ENCODE measurements at regions not wholly inside any gene's neighbourhood (a gene's known extent, or its start where the extent isn't known, plus 50 kb on each side); places are given as distances from the start of the nearest gene placed in this dataset.

- POLR2A ChIA-PET: no interaction called here
- H3K4me3 Mint-ChIP-seq: no peak overlapping the region
- H3K27me3 Mint-ChIP-seq: no peaks in the 10 kb centered on the region
- H3K4me1 Mint-ChIP-seq: no peaks in the 10 kb centered on the region
- ATAC-seq (ENCODE audit: low read depth) (no peak), DNase-seq (peak; percentile 4)
- peaks cover 11% of the 10 kb centered on the region for H3K9me3 Mint-ChIP-seq
- intact Hi-C loops (cut with micrococcal nuclease): no loop called here
- H3K36me3 Mint-ChIP-seq (ENCODE audit: low read depth): no peaks in the 10 kb centered on the region
- no peak overlapping the region for H3K27ac Mint-ChIP-seq
- CTCF ChIA-PET: no interaction called here
- TF ChIP-seq, protein P1, sequence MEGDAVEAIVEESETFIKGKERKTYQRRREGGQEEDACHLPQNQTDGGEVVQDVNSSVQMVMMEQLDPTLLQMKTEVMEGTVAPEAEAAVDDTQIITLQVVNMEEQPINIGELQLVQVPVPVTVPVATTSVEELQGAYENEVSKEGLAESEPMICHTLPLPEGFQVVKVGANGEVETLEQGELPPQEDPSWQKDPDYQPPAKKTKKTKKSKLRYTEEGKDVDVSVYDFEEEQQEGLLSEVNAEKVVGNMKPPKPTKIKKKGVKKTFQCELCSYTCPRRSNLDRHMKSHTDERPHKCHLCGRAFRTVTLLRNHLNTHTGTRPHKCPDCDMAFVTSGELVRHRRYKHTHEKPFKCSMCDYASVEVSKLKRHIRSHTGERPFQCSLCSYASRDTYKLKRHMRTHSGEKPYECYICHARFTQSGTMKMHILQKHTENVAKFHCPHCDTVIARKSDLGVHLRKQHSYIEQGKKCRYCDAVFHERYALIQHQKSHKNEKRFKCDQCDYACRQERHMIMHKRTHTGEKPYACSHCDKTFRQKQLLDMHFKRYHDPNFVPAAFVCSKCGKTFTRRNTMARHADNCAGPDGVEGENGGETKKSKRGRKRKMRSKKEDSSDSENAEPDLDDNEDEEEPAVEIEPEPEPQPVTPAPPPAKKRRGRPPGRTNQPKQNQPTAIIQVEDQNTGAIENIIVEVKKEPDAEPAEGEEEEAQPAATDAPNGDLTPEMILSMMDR (IDR thresholded peaks at IDR 0.05): no peak
Observed at GRCh38 chr12:34401659-34402227, 379.4 kb downstream of the ALG10 start.

GRCh38 chr12:34402228-34402898 is 380.1 kb downstream of the ALG10 start:
- TF ChIP-seq, protein P1 (IDR thresholded peaks at IDR 0.05): no peak
- Mint-ChIP-seq H3K9me3 (peaks cover 16% of the 10 kb centered on the region), H3K4me1 (no peaks in the 10 kb centered on the region), H3K4me3 (no peak overlapping the region), H3K36me3 (ENCODE audit: low read depth) (peaks cover 3% of the 10 kb centered on the region), H3K27me3 (no peaks in the 10 kb centered on the region), H3K27ac (no peak overlapping the region)
- intact Hi-C loops (cut with micrococcal nuclease): no loop called here
- ATAC-seq (ENCODE audit: low read depth) (no peak), DNase-seq (peak; percentile 12)
- CTCF ChIA-PET: no interaction called here
- POLR2A ChIA-PET: no interaction called here

- Mint-ChIP-seq H3K27me3 (no peaks in the 10 kb centered on the region), H3K4me1 (no peaks in the 10 kb centered on the region), H3K27ac (no peak overlapping the region), H3K4me3 (no peak overlapping the region), H3K36me3 (ENCODE audit: low read depth) (peaks cover 5% of the 10 kb centered on the region), H3K9me3 (peaks cover 19% of the 10 kb centered on the region)
- TF ChIP-seq, protein P1 (IDR thresholded peaks at IDR 0.05): no peak
- DNase-seq: peak; percentile 9
- POLR2A ChIA-PET: no interaction called here
- CTCF ChIA-PET: no interaction called here
- ATAC-seq (ENCODE audit: low read depth): no peak
- intact Hi-C loops (cut with micrococcal nuclease): no loop called here
Observed at GRCh38 chr12:34402899-34403705, 380.8 kb downstream of the ALG10 start.

GRCh38 chr12:34403706-34404376 is 381.5 kb downstream of the ALG10 start:
- Mint-ChIP-seq H3K4me1 (no peaks in the 10 kb centered on the region), H3K27ac (no peak overlapping the region), H3K4me3 (no peak overlapping the region), H3K27me3 (no peaks in the 10 kb centered on the region), H3K9me3 (peaks cover 21% of the 10 kb centered on the region), H3K36me3 (ENCODE audit: low read depth) (peaks cover 7% of the 10 kb centered on the region)
- peak; percentile 5 for DNase-seq
- no peak for ATAC-seq (ENCODE audit: low read depth)
- CTCF ChIA-PET: no interaction called here
- intact Hi-C loops (cut with micrococcal nuclease): no loop called here
- POLR2A ChIA-PET: no interaction called here
- TF ChIP-seq, protein P1 (IDR thresholded peaks at IDR 0.05): no peak

Measured in activated B cell treated with CpG ODN at 0.5 μM for 24 hours (primary cell).